ENCODE measurements at regions not wholly inside any gene's neighbourhood (a gene's known extent, or its start where the extent isn't known, plus 50 kb on each side); places are given as distances from the start of the nearest gene placed in this dataset.

DNA sequence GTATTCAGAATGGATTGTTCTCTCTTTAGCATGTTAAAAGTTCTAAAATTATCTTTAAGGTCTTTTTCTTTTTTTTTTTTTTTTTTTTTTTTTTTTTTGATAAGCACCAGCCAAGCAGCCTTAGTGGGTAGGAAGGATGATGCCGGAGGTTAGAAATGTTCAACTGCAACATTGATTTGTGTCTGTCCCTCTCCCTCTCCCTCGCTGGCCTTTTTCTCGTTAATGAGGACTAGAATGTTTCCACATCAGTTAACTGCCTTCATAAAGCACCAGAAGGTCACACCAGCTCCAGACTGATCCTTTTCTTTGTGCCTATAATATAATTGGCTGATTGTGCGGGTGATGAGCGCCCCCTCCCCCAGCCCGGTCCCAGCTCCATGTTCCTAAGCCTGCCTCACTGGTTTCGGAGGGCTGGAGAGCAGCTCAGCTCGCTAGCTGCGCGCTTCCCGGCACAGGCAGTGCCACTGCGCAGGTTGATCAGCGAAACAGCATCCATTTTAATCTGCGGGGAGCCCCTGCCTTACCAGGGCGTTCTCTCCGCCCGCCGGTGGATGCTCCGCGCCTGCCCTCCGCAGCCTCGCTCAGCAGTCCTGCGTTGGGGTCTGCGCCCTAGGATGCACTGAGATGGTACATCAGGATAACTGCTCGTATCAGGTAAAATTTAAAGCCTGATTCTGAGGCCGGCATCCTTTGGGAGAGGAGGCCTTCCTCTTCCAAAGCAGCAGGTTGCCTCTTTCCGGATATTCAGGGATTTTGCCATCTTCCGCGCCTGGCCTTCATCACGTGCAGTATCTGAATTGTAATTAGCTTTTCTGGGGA is 148.9 kb upstream of the IL12A start, which contains the start of gene SCHIP1:
Gene SCHIP1 (plus strand): TSS at position 301 of the 819 bp plus-strand sequence.
- Histone ChIP-seq H3K79me2 (ENCODE audit: control insufficient read depth, insufficient read depth, low read length) (peaks cover 67% of the 10 kb centered on the region), H3K27me3 (ENCODE audit: control insufficient read depth, extremely low read depth, insufficient read depth, low read length) (no peaks in the 10 kb centered on the region), H4K20me1 (ENCODE audit: control insufficient read depth, extremely low read depth, insufficient read depth, low read length) (no peaks in the 10 kb centered on the region), H3K27ac (ENCODE audit: control insufficient read depth, insufficient read depth, low read length) (no peak within 1 kb of the TSS), H3K9me1 (ENCODE audit: control insufficient read depth, extremely low read depth, insufficient read depth, low read length) (peaks cover 2% of the 10 kb centered on the region), H3K4me3 (ENCODE audit: control insufficient read depth in 2 of 3, extremely low read depth in 1 of 3, insufficient read depth in 2 of 3, low read depth in 1 of 3, low read length in 3 of 3) (no peak within 1 kb of the TSS), H3K4me1 (ENCODE audit: control insufficient read depth, extremely low read depth, insufficient read depth, low read length) (peaks cover 15% of the 10 kb centered on the region), H3K9me3 (ENCODE audit: control insufficient read depth, low read depth, low read length) (no peaks in the 10 kb centered on the region), H3K36me3 (ENCODE audit: control insufficient read depth in 2 of 2, extremely low read depth in 1 of 2, insufficient read depth in 2 of 2, low read length in 2 of 2) (no peaks in the 10 kb centered on the region), H3K9ac (ENCODE audit: control insufficient read depth, extremely low read depth, insufficient read depth, low read length) (no peak within 1 kb of the TSS), H2AFZ (ENCODE audit: control insufficient read depth, low read length) (no peak within 1 kb of the TSS), H3K4me2 (ENCODE audit: control insufficient read depth, extremely low read depth, insufficient read depth, low read depth, low read length) (no peak within 1 kb of the TSS)
- dilution Hi-C loops (cut with MboI; ENCODE audit: extremely low pct_ligation_motif_present, low sequenced_read_pairs), result no loop called here
- TF ChIP-seq, protein P1, sequence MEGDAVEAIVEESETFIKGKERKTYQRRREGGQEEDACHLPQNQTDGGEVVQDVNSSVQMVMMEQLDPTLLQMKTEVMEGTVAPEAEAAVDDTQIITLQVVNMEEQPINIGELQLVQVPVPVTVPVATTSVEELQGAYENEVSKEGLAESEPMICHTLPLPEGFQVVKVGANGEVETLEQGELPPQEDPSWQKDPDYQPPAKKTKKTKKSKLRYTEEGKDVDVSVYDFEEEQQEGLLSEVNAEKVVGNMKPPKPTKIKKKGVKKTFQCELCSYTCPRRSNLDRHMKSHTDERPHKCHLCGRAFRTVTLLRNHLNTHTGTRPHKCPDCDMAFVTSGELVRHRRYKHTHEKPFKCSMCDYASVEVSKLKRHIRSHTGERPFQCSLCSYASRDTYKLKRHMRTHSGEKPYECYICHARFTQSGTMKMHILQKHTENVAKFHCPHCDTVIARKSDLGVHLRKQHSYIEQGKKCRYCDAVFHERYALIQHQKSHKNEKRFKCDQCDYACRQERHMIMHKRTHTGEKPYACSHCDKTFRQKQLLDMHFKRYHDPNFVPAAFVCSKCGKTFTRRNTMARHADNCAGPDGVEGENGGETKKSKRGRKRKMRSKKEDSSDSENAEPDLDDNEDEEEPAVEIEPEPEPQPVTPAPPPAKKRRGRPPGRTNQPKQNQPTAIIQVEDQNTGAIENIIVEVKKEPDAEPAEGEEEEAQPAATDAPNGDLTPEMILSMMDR (optimal IDR thresholded peaks at IDR 0.05 in 1 of 3, IDR thresholded peaks at IDR 0.05 in 1 of 3, conservative IDR thresholded peaks at IDR 0.05 in 1 of 3; ENCODE audit: extremely low read depth in 1 of 3, insufficient read depth in 2 of 3, low read length in 3 of 3), result no peak
- no peak for TF ChIP-seq EZH2 (IDR thresholded peaks at IDR 0.05; ENCODE audit: low read length)
- DNase-seq (ENCODE audit: low read depth, low spot score) (no peak), FAIRE-seq (no peak)

DNA sequence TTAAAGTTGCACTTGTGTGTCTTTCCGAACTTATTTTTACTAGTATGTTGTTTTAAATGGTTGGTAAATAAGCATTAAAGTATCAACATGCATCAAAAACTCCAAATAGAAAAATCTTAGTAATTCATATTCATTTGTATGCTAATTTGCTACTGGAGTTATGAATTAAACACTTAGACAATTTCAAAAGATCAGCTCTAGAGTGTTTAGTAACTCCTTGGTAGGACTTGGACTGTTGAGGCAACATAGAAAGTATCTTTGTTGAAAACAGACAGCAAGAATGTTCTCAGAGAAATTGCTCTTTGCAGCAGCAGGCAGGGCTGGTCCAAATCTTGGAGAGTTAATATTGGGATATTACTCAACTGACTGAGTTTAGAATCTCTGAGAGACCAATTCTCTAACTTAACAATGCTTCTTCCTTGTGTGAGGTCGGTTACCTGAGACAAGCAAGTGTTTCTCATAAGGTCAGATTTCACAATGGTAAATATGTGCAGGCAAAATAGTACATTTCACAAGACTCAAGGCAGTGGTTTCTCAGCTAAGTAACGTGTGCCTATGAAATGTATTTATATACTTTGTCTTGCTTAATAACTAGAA is 147.8 kb upstream of the IL12A start:
- H3K4me2 ChIP-seq (ENCODE audit: control insufficient read depth, extremely low read depth, insufficient read depth, low read depth, low read length), result no peak overlapping the region
- H3K27ac ChIP-seq (ENCODE audit: control insufficient read depth, insufficient read depth, low read length), result no peak overlapping the region
- H3K4me3 ChIP-seq (ENCODE audit: control insufficient read depth in 2 of 3, extremely low read depth in 1 of 3, insufficient read depth in 2 of 3, low read depth in 1 of 3, low read length in 3 of 3), result no peak overlapping the region
- no peaks in the 10 kb centered on the region for H4K20me1 ChIP-seq (ENCODE audit: control insufficient read depth, extremely low read depth, insufficient read depth, low read length)
- no peaks in the 10 kb centered on the region for H3K9me3 ChIP-seq (ENCODE audit: control insufficient read depth, low read depth, low read length)
- FAIRE-seq (no peak), DNase-seq (ENCODE audit: low read depth, low spot score) (no peak)
- H3K4me1 ChIP-seq (ENCODE audit: control insufficient read depth, extremely low read depth, insufficient read depth, low read length), result peaks cover 18% of the 10 kb centered on the region
- H3K79me2 ChIP-seq (ENCODE audit: control insufficient read depth, insufficient read depth, low read length), result peaks cover 69% of the 10 kb centered on the region
- H3K36me3 ChIP-seq (ENCODE audit: control insufficient read depth in 2 of 2, extremely low read depth in 1 of 2, insufficient read depth in 2 of 2, low read length in 2 of 2), result no peaks in the 10 kb centered on the region
- H3K27me3 ChIP-seq (ENCODE audit: control insufficient read depth, extremely low read depth, insufficient read depth, low read length), result no peaks in the 10 kb centered on the region
- peaks cover 2% of the 10 kb centered on the region for H3K9me1 ChIP-seq (ENCODE audit: control insufficient read depth, extremely low read depth, insufficient read depth, low read length)
- no peak overlapping the region for H2AFZ ChIP-seq (ENCODE audit: control insufficient read depth, low read length)
- TF ChIP-seq EZH2 (IDR thresholded peaks at IDR 0.05; ENCODE audit: low read length), result no peak
- TF ChIP-seq, protein P1 (optimal IDR thresholded peaks at IDR 0.05 in 1 of 3, IDR thresholded peaks at IDR 0.05 in 1 of 3, conservative IDR thresholded peaks at IDR 0.05 in 1 of 3; ENCODE audit: extremely low read depth in 1 of 3, insufficient read depth in 2 of 3, low read length in 3 of 3), result no peak
- H3K9ac ChIP-seq (ENCODE audit: control insufficient read depth, extremely low read depth, insufficient read depth, low read length), result no peak overlapping the region
- dilution Hi-C loops (cut with MboI; ENCODE audit: extremely low pct_ligation_motif_present, low sequenced_read_pairs), result no loop called here
